ENCODE measurements at regions not wholly inside any gene's neighbourhood (a gene's known extent, or its start where the extent isn't known, plus 50 kb on each side); places are given as distances from the start of the nearest gene placed in this dataset.
"Not testable (repeated sequence)": the region's sequence is repeated elsewhere in the genome, so short reads cannot be mapped to it uniquely, and the experiment has no call there.

DNA sequence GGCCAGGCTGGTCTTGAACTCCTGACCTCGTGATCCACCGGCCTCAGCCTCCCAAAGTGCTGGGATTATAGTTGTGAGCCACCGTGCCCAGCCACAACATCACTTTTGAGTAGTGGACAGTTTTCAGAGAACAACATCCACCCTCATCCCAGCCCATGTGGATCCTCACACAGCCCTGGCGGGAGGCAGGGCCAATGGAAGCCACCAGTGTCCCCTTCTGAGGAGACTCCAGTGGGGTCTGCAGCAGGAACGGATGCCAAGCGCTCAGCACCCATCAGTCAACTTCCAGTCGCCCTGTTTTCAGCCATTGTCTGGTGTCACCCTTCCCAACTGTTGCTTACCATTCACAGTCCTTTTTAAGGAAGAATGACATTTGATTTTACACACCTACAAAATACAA lies 302.5 kb downstream of the BCL2L11 start:
- not testable (repeated sequence) for TF ChIP-seq CTCF, POLR2A (IDR thresholded peaks at IDR 0.05)

Data from thyroid gland (tissue), 4 donors.